ENCODE measurements at regions not wholly inside any gene's neighbourhood (a gene's known extent, or its start where the extent isn't known, plus 50 kb on each side); places are given as distances from the start of the nearest gene placed in this dataset.

DNA sequence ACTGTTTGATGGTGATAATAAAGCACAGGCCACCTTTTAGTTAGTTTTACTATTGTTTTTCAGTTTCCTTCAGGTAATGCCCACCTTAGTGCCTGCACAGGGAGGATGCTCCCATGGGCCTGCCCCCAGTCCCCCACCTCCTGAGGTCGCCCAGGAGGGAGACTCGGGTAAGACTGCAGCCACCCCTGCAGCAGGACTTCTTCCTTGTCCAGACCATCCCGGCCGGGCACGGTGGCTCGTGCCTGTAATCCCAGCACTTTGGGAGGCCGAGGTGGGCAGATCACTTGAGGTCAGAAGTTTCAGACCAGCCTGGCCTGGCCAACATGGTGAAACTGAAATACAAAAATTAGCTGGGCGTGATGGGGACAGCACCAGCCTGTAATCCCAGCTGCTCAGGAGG is 68.1 kb upstream of the TANC1 start:
- no peak overlapping the region for H3K4me3 Mint-ChIP-seq
- peaks cover 0 to 3% of the 10 kb centered on the region in 2 donors for H3K27me3 Mint-ChIP-seq
- no peak overlapping the region for H3K4me3 ChIP-seq (ENCODE audit: low read length)
- no peaks in the 10 kb centered on the region for H3K9me3 Mint-ChIP-seq
- no peaks in the 10 kb centered on the region for H3K9me3 ChIP-seq (ENCODE audit: low read length)
- no peaks in the 10 kb centered on the region for H3K4me1 ChIP-seq (ENCODE audit: insufficient read depth, low read length)
- DNase-seq, result no peak
- CTCF ChIA-PET, result interaction anchor here (1.5 kb wide), 1 partner anchor 1351 kb away, joined by 3 read pairs; no protein-coding TSS in a partner anchor
- no peaks in the 10 kb centered on the region for H3K36me3 ChIP-seq (ENCODE audit: insufficient read depth, low read length)
- H3K27ac ChIP-seq (ENCODE audit: low read depth, low read length), result no peak overlapping the region
- H3K36me3 Mint-ChIP-seq, result no peaks in the 10 kb centered on the region
- peaks cover 0 to 3% (median 0%) of the 10 kb centered on the region in 3 donors for H3K4me1 Mint-ChIP-seq
- no peak overlapping the region for H3K27ac Mint-ChIP-seq
- POLR2A ChIA-PET, result no interaction called here
- H3K27me3 ChIP-seq (ENCODE audit: insufficient read depth, low read length, poor library complexity, severe bottlenecking), result no peaks in the 10 kb centered on the region

DNA sequence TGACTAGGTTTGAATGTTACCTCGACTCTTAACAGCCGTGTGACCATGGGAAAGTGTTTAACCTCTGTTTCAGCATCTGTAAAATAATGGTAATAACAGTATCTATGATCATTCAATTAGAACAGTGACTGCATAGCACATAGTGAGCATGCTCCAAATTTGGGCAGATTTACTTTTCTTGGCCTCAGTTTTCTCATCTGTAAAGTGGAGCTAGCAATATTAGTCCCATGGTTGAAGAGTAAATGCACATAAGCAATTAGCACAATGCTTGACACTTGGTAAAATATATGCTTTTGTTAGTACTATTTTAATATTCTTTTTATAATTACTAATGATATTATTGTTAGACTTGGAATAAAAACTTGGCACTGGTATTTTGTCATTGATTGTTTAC is 66.4 kb upstream of the TANC1 start:
- POLR2A ChIA-PET, result no interaction called here

DNA sequence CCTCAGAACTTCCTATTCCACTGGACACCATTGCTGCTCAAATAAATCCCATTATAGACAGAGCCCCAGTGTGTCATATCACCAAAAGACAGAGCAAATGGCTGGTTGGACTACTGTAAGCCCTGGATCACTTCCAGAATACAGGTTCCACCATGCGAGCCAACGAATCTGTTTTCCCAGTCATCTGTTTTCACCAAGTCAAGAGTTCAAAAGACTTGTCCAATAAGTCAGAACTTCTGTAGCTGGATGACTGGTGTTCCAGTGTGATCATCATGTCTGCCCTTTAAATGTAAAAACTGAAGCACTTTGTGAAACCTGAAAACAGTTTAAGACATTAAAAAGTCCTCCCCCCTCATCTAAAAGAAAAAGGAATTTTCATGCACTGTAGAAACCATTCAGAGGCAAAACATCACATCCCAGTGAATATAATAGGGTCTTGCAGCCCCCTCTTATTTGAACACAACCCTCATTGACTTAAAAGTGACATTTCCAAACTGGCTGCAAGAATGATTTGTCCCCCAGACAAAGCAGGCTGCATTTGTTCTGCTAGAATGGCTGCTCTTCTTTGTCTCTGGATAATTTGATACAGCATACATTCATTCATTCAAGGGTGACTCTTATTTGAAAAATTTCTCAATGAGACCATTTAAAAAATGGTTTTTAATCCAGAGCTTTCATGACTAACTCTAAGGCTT is 64.6 kb upstream of the TANC1 start:
- no peak overlapping the region for H3K4me3 ChIP-seq (ENCODE audit: low read length)
- H3K36me3 ChIP-seq (ENCODE audit: insufficient read depth, low read length), result no peaks in the 10 kb centered on the region
- no peaks in the 10 kb centered on the region for H3K9me3 Mint-ChIP-seq
- POLR2A ChIA-PET, result no interaction called here
- no peaks in the 10 kb centered on the region for H3K9me3 ChIP-seq (ENCODE audit: low read length)
- peaks cover 0 to 3% (median 0%) of the 10 kb centered on the region in 3 donors for H3K4me1 Mint-ChIP-seq
- DNase-seq, result no peak
- no peaks in the 10 kb centered on the region for H3K4me1 ChIP-seq (ENCODE audit: insufficient read depth, low read length)
- peak overlapping the region in 1 of 8 donors; percentile 42 for H3K27ac Mint-ChIP-seq
- H3K4me3 Mint-ChIP-seq, result no peak overlapping the region
- no peak overlapping the region for H3K27ac ChIP-seq (ENCODE audit: low read depth, low read length)
- peaks cover 4 to 5% of the 10 kb centered on the region in 2 donors for H3K27me3 Mint-ChIP-seq
- H3K36me3 Mint-ChIP-seq, result no peaks in the 10 kb centered on the region
- no peaks in the 10 kb centered on the region for H3K27me3 ChIP-seq (ENCODE audit: insufficient read depth, low read length, poor library complexity, severe bottlenecking)
- CTCF ChIA-PET, result interaction anchor here (1.9 to 2.7 kb wide), 2 partner anchors 9 to 215 kb away, joined by 5 to 14 read pairs; no protein-coding TSS in a partner anchor

More for the DNA sequence above, 66.4 kb upstream of the TANC1 start:
- Mint-ChIP-seq H3K36me3 (no peaks in the 10 kb centered on the region), H3K4me3 (no peak overlapping the region), H3K4me1 (peaks cover 0 to 3% (median 0%) of the 10 kb centered on the region in 3 donors), H3K27ac (no peak overlapping the region), H3K27me3 (peaks cover 2 to 8% of the 10 kb centered on the region in 2 donors), H3K9me3 (no peaks in the 10 kb centered on the region)
- H3K9me3 ChIP-seq (ENCODE audit: low read length), result no peaks in the 10 kb centered on the region
- CTCF ChIA-PET, result interaction anchor here (2.7 kb wide), 1 partner anchor 217 kb away, joined by 14 read pairs; no protein-coding TSS in a partner anchor
- H3K4me3 ChIP-seq (ENCODE audit: low read length), result no peak overlapping the region
- no peaks in the 10 kb centered on the region for H3K27me3 ChIP-seq (ENCODE audit: insufficient read depth, low read length, poor library complexity, severe bottlenecking)
- H3K36me3 ChIP-seq (ENCODE audit: insufficient read depth, low read length), result no peaks in the 10 kb centered on the region
- DNase-seq, result no peak
- H3K4me1 ChIP-seq (ENCODE audit: insufficient read depth, low read length), result no peaks in the 10 kb centered on the region
- no peak overlapping the region for H3K27ac ChIP-seq (ENCODE audit: low read depth, low read length)

DNA sequence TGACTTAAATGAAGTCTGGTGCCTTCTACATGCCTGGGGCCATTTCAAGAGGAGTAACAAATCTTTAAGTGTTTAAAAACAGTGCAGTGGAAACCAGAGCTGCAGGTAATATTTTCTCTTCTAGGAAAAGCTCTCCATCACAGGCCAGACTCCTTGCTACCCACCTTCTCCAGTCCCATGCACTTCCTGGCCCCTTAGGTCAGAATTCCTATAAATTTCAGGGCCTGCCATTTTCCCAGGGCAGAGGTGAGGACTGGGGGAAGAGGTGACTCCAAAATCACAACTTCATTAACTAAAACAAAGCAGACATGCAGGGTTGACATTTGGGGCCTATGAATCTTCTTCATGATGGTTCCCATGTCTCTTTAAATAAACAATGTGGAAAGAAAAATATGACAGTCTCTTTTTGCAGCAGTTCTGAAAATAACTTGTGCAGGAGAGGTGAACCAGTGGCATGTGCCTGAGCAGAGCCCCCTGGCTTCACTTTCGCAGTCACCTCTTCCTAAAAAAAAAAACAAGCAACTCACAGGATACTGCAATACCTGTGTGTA is 63.7 kb upstream of the TANC1 start:
- no peaks in the 10 kb centered on the region for H3K36me3 ChIP-seq (ENCODE audit: insufficient read depth, low read length)
- Mint-ChIP-seq H3K4me3 (no peak overlapping the region), H3K36me3 (no peaks in the 10 kb centered on the region), H3K4me1 (peaks cover 0 to 3% (median 0%) of the 10 kb centered on the region in 3 donors), H3K27ac (no peak overlapping the region), H3K9me3 (no peaks in the 10 kb centered on the region), H3K27me3 (peaks cover 4 to 5% of the 10 kb centered on the region in 2 donors)
- no peaks in the 10 kb centered on the region for H3K4me1 ChIP-seq (ENCODE audit: insufficient read depth, low read length)
- no peaks in the 10 kb centered on the region for H3K27me3 ChIP-seq (ENCODE audit: insufficient read depth, low read length, poor library complexity, severe bottlenecking)
- no peak for DNase-seq
- no peaks in the 10 kb centered on the region for H3K9me3 ChIP-seq (ENCODE audit: low read length)
- CTCF ChIA-PET, result interaction anchor here (1.9 kb wide), 1 partner anchor 8 kb away, joined by 5 read pairs; no protein-coding TSS in a partner anchor
- H3K4me3 ChIP-seq (ENCODE audit: low read length), result no peak overlapping the region
- H3K27ac ChIP-seq (ENCODE audit: low read depth, low read length), result no peak overlapping the region
- POLR2A ChIA-PET, result no interaction called here

DNA sequence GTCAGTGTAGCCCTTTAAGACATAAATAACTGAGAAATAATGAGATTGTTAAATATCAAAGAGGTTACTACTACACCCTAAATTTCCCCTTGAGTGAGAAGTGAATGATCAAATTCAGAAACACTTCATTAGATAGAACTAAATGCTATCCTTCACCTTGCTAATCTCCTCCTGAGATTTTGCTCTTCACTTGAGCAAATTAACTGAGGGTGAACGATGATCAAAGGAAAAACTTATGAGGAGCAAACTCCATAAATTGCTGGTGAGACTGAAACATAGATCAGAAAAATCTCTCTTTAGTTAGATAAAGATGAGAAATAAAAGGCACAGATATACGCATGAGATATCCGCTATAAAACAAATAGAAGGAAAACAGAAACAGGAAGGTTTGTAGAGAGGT is 63.1 kb upstream of the TANC1 start:
- Histone ChIP-seq H3K27me3 (ENCODE audit: insufficient read depth, low read length, poor library complexity, severe bottlenecking) (no peaks in the 10 kb centered on the region), H3K36me3 (ENCODE audit: insufficient read depth, low read length) (no peaks in the 10 kb centered on the region), H3K4me3 (ENCODE audit: low read length) (no peak overlapping the region), H3K27ac (ENCODE audit: low read depth, low read length) (no peak overlapping the region), H3K9me3 (ENCODE audit: low read length) (no peaks in the 10 kb centered on the region), H3K4me1 (ENCODE audit: insufficient read depth, low read length) (no peaks in the 10 kb centered on the region)
- Mint-ChIP-seq H3K27ac (peak overlapping the region in 1 of 8 donors; percentile 58), H3K9me3 (no peaks in the 10 kb centered on the region), H3K27me3 (peaks cover 4 to 5% of the 10 kb centered on the region in 2 donors), H3K4me3 (no peak overlapping the region), H3K36me3 (no peaks in the 10 kb centered on the region), H3K4me1 (peaks cover 0 to 3% (median 0%) of the 10 kb centered on the region in 3 donors)
- DNase-seq, result no peak
- ChIA-PET POLR2A (no interaction called here), CTCF (no interaction called here)

DNA sequence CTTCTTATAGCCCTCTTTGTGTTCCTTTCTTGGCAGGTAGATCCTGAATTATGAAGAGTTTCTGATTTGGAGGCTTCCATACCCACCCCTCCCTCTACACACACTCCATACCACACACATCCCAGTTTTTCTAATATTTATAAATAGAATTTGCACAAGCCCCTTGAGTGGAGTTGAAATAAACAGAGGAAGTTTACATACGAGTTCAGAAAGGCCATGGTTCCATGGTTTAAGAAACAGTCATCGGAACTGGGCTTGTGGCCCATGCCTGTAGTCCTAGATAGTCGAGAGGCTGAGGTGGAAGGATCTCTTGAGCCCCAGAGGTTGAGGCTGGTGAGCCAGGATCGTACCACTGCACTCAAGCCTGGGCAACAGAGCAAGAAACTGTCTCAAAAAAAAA is 62.7 kb upstream of the TANC1 start:
- no peak overlapping the region for H3K27ac ChIP-seq (ENCODE audit: low read depth, low read length)
- Mint-ChIP-seq H3K36me3 (no peaks in the 10 kb centered on the region), H3K9me3 (no peaks in the 10 kb centered on the region), H3K4me1 (peaks cover 0 to 3% (median 0%) of the 10 kb centered on the region in 3 donors), H3K27me3 (peaks cover 4 to 5% of the 10 kb centered on the region in 2 donors), H3K27ac (no peak overlapping the region), H3K4me3 (no peak overlapping the region)
- ChIA-PET CTCF (no interaction called here), POLR2A (no interaction called here)
- no peak overlapping the region for H3K4me3 ChIP-seq (ENCODE audit: low read length)
- no peaks in the 10 kb centered on the region for H3K4me1 ChIP-seq (ENCODE audit: insufficient read depth, low read length)
- H3K27me3 ChIP-seq (ENCODE audit: insufficient read depth, low read length, poor library complexity, severe bottlenecking), result no peaks in the 10 kb centered on the region
- no peak for DNase-seq
- no peaks in the 10 kb centered on the region for H3K9me3 ChIP-seq (ENCODE audit: low read length)
- H3K36me3 ChIP-seq (ENCODE audit: insufficient read depth, low read length), result no peaks in the 10 kb centered on the region

DNA sequence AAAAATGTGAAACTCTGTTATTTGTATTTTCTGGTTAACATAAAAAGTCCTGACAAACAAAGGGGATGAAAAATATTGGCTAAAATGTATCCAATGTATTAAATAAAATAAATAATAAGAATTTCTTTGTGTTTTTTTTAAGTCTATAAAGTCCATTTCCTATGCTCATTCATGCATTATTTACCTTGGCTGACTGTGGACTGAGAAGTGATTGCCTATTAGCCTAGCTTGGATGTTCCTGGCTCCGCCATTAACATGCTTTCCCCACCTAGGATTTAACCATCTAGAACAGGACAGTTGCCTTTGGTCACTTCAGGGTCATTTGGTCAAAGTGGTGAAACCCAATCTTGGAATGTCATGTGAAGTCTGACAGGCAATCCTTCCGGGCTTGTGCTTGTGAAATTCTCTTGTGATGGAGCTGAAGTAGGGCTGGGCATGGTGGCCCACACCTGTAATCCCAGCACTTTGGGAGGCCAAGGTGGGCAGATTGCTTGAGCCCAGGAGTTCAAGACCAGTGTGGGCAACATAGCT is 60.4 kb upstream of the TANC1 start:
- no peaks in the 10 kb centered on the region for H3K27me3 ChIP-seq (ENCODE audit: insufficient read depth, low read length, poor library complexity, severe bottlenecking)
- CTCF ChIA-PET, result no interaction called here

DNA sequence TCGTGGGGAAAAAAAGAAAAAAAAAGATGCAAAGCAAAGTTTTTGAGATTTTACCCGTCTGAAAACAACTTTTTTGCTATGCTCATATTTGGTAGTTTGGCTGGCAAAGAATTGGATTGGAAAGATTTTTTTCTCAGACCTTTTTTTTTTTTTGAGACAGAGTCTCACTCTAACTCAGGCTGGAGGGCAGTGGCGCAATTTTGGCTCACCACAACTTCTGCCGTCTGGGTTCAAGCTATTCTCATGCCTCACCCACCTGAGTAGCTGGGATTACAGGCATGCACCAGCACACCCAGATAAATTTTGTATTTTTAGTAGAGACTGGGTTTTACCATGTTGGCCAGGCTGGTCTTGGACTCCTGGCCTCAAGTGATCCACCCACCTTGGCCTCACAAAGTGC is 56.3 kb upstream of the TANC1 start:
- no peaks in the 10 kb centered on the region for H3K27me3 ChIP-seq (ENCODE audit: insufficient read depth, low read length, poor library complexity, severe bottlenecking)
- Mint-ChIP-seq H3K4me3 (no peak overlapping the region), H3K9me3 (no peaks in the 10 kb centered on the region), H3K27ac (no peak overlapping the region), H3K36me3 (no peaks in the 10 kb centered on the region), H3K27me3 (peaks cover 4 to 7% of the 10 kb centered on the region in 2 donors), H3K4me1 (no peaks in the 10 kb centered on the region)
- no peak overlapping the region for H3K27ac ChIP-seq (ENCODE audit: low read depth, low read length)
- ChIA-PET CTCF (interaction anchor here (0.7 kb wide), 1 partner anchor 1656 kb away, joined by 3 read pairs; no protein-coding TSS in a partner anchor), POLR2A (no interaction called here)
- no peak for DNase-seq
- no peak overlapping the region for H3K4me3 ChIP-seq (ENCODE audit: low read length)
- H3K9me3 ChIP-seq (ENCODE audit: low read length), result no peaks in the 10 kb centered on the region
- H3K4me1 ChIP-seq (ENCODE audit: insufficient read depth, low read length), result no peaks in the 10 kb centered on the region
- H3K36me3 ChIP-seq (ENCODE audit: insufficient read depth, low read length), result no peaks in the 10 kb centered on the region

More for the DNA sequence above, 60.4 kb upstream of the TANC1 start:
- no peak overlapping the region for H3K4me3 Mint-ChIP-seq
- H3K4me1 Mint-ChIP-seq, result no peaks in the 10 kb centered on the region
- POLR2A ChIA-PET, result no interaction called here
- DNase-seq, result no peak
- H3K27me3 Mint-ChIP-seq, result peaks cover 4 to 5% of the 10 kb centered on the region in 2 donors
- Histone ChIP-seq H3K9me3 (ENCODE audit: low read length) (no peaks in the 10 kb centered on the region), H3K36me3 (ENCODE audit: insufficient read depth, low read length) (no peaks in the 10 kb centered on the region), H3K4me3 (ENCODE audit: low read length) (no peak overlapping the region), H3K4me1 (ENCODE audit: insufficient read depth, low read length) (no peaks in the 10 kb centered on the region), H3K27ac (ENCODE audit: low read depth, low read length) (no peak overlapping the region)
- no peaks in the 10 kb centered on the region for H3K9me3 Mint-ChIP-seq
- no peak overlapping the region for H3K27ac Mint-ChIP-seq
- no peaks in the 10 kb centered on the region for H3K36me3 Mint-ChIP-seq

Data from CD8-positive, alpha-beta memory T cell (primary cell).